HTR-8/SVneo (cell line): ENCODE measurements at regions not wholly inside any gene's neighbourhood (a gene's known extent, or its start where the extent isn't known, plus 50 kb on each side); places are given as distances from the start of the nearest gene placed in this dataset.

Experiments
- DNase-seq: peaks from one replicate; pipeline ENCODE4 v3.0.0; 2011; ENCODE audit warnings: low spot score, mixed read lengths; ENCODE audit not compliant: insufficient read length
- FAIRE-seq: peaks from 2 replicates; lab custom pipeline; 2011; peaks lifted over from hg19 to GRCh38; lab: Jason Lieb, UNC

DNA sequence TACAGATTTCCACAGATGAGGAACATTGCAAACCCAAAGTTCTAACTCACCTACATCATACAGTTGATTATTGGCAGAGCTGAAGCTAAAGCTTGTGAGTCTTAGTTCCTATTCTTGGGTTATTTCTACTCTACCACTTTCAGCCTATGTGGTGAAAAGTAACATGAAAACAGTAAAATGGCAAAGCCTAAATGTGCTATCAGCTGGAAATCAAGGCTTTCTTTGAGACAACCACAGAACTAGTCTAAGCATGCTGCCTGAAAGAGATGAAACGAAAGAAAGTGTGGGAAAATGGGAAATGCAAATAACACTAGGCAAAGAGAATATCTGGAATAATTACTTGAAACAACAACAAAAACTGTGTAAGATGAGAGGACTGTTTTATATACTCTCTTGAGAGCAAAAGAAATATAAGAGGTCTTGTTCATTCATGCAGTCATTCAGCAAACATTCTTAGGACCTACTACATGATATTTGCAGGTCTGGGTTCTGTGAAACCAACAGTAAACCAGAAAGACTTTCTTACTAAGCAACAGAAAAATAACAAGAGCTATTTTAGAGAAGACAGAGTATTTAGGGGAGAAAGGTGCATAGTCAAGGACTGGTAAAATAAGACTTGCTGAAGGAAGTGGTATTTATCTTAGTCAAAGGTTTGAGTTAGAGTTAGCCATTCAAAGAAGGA, 437.1 kb downstream of the HTR7 start:
- FAIRE-seq (no peak), DNase-seq (no peak)

- no peak for DNase-seq
- FAIRE-seq, result no peak
These were observed 436.0 kb downstream of the HTR7 start for GRCh38 chr10:90421874-90422273.

GRCh38 chr10:90424730-90425129, 433.1 kb downstream of the HTR7 start:
- no peak for FAIRE-seq
- no peak for DNase-seq

- no peak for DNase-seq
- no peak for FAIRE-seq
These were observed 427.7 kb downstream of the HTR7 start for GRCh38 chr10:90430186-90430585.

- FAIRE-seq (no peak), DNase-seq (no peak)
These were observed 425.0 kb downstream of the HTR7 start for GRCh38 chr10:90432866-90433265.

GRCh38 chr10:90435296-90435695, 422.5 kb downstream of the HTR7 start:
- DNase-seq (no peak), FAIRE-seq (no peak)

DNA sequence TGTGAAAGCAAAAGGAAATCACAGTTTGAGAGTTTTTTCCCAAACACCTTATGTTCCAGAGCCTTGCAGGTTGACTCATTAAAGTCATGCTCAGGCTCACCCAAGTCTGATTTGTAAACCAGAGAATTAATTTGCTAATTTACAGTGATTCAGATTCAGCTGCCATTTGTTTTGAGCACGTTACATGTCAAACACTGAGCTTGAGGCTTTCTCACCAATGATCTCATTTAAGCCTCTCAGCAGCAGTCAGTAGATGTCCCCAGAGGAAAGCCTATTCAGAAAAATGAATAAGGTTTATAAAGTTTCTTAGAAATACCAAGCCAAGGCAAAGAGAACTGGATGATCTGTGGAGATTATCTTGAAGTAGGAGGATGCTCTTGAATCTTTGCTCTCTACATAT, 420.4 kb downstream of the HTR7 start:
- FAIRE-seq (no peak), DNase-seq (no peak)

DNA sequence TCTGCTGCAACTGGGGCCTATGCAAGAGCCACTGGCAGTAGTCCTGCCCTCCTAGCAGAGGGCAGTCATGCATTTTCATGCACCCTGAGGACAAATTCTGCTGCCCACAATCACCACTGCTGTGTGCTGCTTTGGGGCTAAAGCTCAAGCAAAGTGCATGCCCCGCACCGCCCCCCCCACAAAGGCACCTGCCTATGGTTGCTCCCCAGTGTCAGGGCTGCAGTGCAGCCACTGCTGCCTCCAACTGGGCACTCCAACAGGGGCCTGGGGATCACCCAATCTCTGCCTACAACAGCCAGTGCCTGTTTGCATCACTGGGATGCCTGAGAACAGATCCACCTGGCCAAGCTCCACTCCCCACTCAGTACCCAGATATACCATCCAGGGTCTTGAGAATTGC, 417.0 kb downstream of the HTR7 start:
- no peak for FAIRE-seq
- no peak for DNase-seq

DNA sequence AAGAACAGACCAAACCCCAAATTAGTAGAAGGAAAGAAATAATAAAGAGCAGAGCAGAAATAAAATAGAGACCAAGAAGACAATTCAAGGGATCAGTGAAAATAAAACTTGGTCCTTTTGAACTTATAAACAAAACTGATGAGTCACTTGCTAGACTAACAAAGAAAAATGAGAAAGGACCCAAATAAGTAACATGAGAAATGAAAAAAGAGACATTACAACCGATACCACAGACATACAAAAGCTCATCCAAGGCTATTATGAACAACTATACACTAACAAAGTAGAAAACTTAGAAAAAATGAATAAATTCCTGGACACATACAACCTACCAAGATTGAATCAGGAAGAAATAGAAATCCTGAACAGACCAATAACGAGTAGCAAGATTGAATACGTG, 414.5 kb downstream of the HTR7 start:
- FAIRE-seq (no peak), DNase-seq (no peak)

DNA sequence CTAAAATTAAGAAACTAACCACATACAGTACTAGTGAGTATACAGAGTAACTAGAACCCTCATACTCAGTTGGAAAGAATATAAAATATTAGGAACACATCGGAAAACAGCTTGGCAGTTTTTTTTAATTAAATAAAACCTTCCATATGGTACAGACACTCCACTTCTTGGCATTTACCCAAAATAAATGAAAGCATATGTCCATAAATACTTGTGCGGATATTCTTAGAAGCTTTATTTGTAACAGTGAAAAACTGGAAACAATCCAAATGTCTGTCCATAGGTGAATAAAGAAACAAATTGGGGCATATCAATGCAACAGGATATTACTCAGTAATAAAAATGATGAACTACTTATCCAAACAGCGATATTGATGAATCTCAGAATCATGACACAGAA, 410.0 kb downstream of the HTR7 start:
- FAIRE-seq, result no peak
- DNase-seq, result no peak

DNA sequence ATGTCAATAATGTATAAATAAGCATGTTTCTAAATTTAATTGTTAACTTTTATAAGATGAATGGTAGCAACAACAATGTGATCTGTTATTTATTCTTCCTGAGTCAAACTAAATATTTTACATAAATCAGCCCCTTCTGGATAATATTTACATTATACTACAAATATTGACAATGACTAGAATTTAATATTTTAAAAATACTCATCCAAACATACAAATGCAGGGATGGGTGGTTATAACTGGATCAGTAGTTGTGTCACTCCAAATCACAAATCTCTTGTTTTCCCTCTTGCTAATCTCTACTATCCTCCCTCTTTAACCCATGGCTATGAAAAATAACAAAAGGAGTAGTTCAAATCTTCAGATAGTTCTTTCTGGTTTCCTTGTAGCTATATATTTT, 407.0 kb downstream of the HTR7 start:
- DNase-seq (no peak), FAIRE-seq (no peak)

DNA sequence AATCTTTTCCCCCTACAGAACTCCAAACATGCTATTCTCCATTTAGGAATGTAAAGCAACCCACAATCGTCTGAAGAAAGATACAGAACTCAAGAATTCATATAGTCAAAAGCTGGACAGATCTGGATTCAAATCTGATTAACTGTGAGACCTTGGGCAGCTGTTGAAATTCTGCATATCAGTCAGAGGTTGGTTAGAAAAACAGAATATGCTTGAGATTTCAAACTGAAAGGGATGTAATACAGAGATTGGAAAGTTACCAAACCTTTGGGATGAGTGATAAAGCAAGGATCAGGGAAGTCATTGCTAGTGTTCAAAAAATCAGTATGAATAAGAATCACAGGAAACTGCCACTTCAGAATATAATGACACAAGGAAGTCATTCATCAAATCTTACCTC, 406.6 kb downstream of the HTR7 start:
- no peak for FAIRE-seq
- no peak for DNase-seq

GRCh38 chr10:90458054-90458453, 399.8 kb downstream of the HTR7 start:
- FAIRE-seq, result no peak
- DNase-seq, result no peak

DNA sequence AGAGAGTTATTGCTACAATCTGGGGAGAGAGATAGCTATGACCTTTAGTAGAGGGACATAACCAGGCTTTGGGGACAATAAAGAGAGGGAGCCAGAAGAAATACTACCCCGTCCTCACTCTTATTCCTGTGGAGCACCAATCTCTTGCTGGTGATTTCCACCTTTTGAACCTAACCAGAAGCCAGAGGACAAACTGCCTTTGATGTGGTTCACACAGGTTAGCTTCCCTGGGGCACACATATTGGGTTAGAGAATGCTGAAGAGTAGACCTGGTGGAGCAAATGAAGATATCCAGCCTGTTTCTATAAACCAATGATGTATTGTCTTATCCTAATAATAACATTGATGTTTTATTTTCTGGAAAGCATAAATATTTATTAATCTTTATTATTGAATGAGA, 399.3 kb downstream of the HTR7 start:
- FAIRE-seq, result no peak
- no peak for DNase-seq

GRCh38 chr10:90461437-90462155, 396.2 kb downstream of the HTR7 start:
- DNase-seq (no peak), FAIRE-seq (no peak)

DNA sequence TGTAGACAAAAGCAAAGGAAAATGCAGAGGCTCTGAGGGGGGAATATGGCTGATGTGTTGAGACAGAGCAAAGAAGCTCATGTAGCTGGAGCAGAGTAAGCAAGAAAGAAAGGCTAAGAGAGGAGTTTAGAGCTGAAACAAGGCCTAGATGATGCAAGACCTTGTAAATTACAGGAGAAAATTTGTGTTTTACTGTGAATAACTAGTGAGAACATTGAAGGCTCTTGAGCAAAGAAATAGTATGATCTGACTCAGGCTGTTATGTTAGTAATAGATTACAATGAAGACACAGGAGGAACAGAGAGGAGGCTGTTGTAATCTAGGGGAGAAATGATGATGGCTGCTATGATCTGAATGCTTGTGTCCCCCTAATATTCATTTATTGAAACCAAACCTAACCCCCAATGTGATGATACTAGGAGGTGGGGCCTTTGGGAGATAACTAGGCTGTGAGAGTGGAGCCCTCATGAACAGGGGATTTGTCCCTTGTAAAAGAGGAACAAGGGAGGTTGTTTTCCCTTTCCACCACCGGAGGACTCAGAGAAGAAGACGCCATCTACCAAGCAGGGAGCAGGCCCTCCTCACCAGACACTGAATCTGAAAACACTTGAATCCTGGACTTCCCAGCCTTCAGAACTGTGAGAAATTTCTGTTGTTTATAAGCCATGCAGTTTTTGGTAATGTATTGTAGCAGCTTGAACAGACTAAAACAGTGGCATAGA, 394.9 kb downstream of the HTR7 start:
- DNase-seq (no peak), FAIRE-seq (no peak)

DNA sequence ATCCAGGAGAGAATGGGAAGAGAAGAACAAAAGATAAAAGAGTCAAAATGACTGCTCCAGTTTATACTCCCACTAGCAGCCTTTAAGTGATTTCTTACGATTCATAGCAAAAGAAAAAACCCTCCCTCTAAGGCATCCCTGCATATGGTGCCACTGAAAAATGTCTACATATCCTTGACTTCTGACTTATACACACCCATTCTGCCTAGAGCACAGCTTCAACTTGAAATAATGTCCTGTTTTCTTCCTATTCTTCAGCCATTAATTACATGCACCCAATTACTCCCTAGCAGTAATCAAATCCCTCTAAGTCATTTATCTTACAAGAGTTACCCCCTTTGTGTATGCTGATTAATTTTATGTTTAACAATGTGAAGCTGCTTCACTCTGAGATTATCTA, 393.5 kb downstream of the HTR7 start:
- FAIRE-seq (no peak), DNase-seq (no peak)

DNA sequence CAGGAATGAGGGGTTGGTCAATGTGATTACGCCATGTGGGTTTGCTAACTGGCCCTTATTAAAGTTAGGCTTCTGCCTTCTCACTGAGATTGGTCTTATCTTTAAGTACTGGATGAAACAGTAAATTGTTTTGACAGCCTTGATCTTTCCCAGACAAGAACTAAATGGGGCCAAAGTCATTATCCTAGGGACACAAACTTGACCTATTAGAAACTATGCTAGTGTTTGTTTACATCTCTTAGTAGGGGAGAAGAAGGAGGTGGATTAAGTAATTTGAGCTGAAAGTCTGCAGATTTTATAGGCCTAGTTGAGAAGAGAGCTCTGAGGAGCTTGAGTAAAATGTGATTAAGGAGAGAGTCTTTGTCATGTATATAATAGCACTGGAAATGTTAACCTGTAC, 386.9 kb downstream of the HTR7 start:
- DNase-seq (no peak), FAIRE-seq (no peak)

GRCh38 chr10:90480466-90480865, 377.4 kb downstream of the HTR7 start:
- FAIRE-seq (no peak), DNase-seq (no peak)

- FAIRE-seq (no peak), DNase-seq (no peak)
These were observed 376.4 kb downstream of the HTR7 start for GRCh38 chr10:90481326-90481923.

GRCh38 chr10:90484518-90484917, 373.3 kb downstream of the HTR7 start:
- FAIRE-seq (no peak), DNase-seq (no peak)
